Panc1 (cell line): ENCODE measurements at regions not wholly inside any gene's neighbourhood (a gene's known extent, or its start where the extent isn't known, plus 50 kb on each side); places are given as distances from the start of the nearest gene placed in this dataset.

ENCODE experiments used
- ATAC-seq: fragments of 200-7000 bp; cut with Tn5 transposase; 2 replicates; pipeline ENCODE4 v1.9.1; 2020; ENCODE audit warnings: mild to moderate bottlenecking, moderate library complexity
- BruUV-seq: library from RNA; stranded (reverse); fragments of 400-500 nt; replicated peaks from 2 replicates; lab custom pipeline; 2021; lab: Mats Ljungman, UMichigan
- CTCF ChIA-PET: fragments of 300-600 bp; sonication (Branson Sonifier 250); formaldehyde crosslinking; loops from one replicate; lab custom pipeline; 2022; ENCODE audit warnings: antibody characterized with exemption; lab: Charles Lee
- POLR2A ChIA-PET: fragments of 300-600 bp; sonication (Branson Sonifier 250); formaldehyde crosslinking; loops from one replicate; lab custom pipeline; 2022; ENCODE audit warnings: antibody characterized with exemption; lab: Charles Lee
- DNase-seq: peaks from one replicate; pipeline ENCODE4 v3.0.0-alpha.2; 2010; ENCODE audit warnings: low read depth, low spot score
- H3K27ac ChIP-seq: 2 replicates; pipeline ENCODE4 v1.5.1; 2011; ENCODE audit warnings: mild to moderate bottlenecking, low read length, inconsistent platforms
- H3K27me3 ChIP-seq: fragments of 200-500 bp; sonication (Bioruptor generic); 2 replicates; pipeline ENCODE4 v1.6.0; 2014; ENCODE audit warnings: low read length, inconsistent platforms; ENCODE audit not compliant: control insufficient read depth, insufficient read depth
- H3K36me3 ChIP-seq: fragments of 200-500 bp; sonication (Bioruptor generic); 2 replicates; pipeline ENCODE4 v1.5.1; 2014; ENCODE audit warnings: inconsistent platforms, mild to moderate bottlenecking, low read length, moderate library complexity; ENCODE audit not compliant: control insufficient read depth, insufficient read depth
- H3K4me1 ChIP-seq: 2 replicates; pipeline ENCODE4 v1.5.1; 2011; ENCODE audit warnings: inconsistent platforms, mild to moderate bottlenecking, low read length, moderate library complexity; ENCODE audit not compliant: control insufficient read depth, insufficient read depth
- H3K4me3 ChIP-seq, 2 experiments: 2 replicates each; pipeline ENCODE4 v1.5.1; 2011 to 2012; ENCODE audit warnings: low read depth in 2 of 2, low read length in 2 of 2, mild to moderate bottlenecking in 2 of 2, inconsistent platforms in 1 of 2, moderate library complexity in 1 of 2
- H3K9me3 ChIP-seq: fragments of 200-500 bp; sonication (Bioruptor generic); 2 replicates; pipeline ENCODE4 v1.5.1; 2014; ENCODE audit warnings: low read depth, mild to moderate bottlenecking, inconsistent platforms, low read length, moderate library complexity; ENCODE audit not compliant: control insufficient read depth, insufficient read depth
- CTCF ChIP-seq: fragments of 450-650 bp; IDR thresholded peaks from 2 replicates; pipeline ENCODE4 v1.5.1; 2017; ENCODE audit warnings: mild to moderate bottlenecking
- POLR2AphosphoS5 ChIP-seq: IDR thresholded peaks from 2 replicates; pipeline ENCODE4 v1.6.1; 2012; ENCODE audit warnings: mild to moderate bottlenecking, low read depth, low read length, moderate library complexity
- REST ChIP-seq, 2 experiments: IDR thresholded peaks; 2 replicates each; pipeline ENCODE4 v1.6.1; 2011 to 2012; ENCODE audit warnings: low read depth in 2 of 2, control low read depth in 1 of 2, low read length in 1 of 2, mild to moderate bottlenecking in 1 of 2, moderate library complexity in 1 of 2; ENCODE audit not compliant: insufficient read depth in 1 of 2
- SIN3A ChIP-seq: IDR thresholded peaks from 2 replicates; pipeline ENCODE4 v1.6.1; 2012; ENCODE audit warnings: low read depth, mild to moderate bottlenecking, low read length, moderate library complexity, borderline replicate concordance; ENCODE audit not compliant: insufficient read depth
- TCF7L2 ChIP-seq: IDR thresholded peaks from 2 replicates; pipeline ENCODE4 v1.6.1; 2011; ENCODE audit warnings: mild to moderate bottlenecking, low read depth, low read length, inconsistent platforms
- in situ Hi-C: cut with HindIII; loops from 2 replicates; pipeline ENCODE4 v1.10.0; 2016; ENCODE audit warnings: low sequenced_read_pairs, low pct_unique_long_range_greater_than_20kb
- intact Hi-C: fragments of 100-400 bp; cut with micrococcal nuclease; formaldehyde crosslinking; loops from one replicate; pipeline ENCODE4 v1.10.0; 2022; ENCODE audit not compliant: unreplicated experiment

- no peaks in the 10 kb centered on the region for H3K27me3 ChIP-seq
- H3K4me3 ChIP-seq = no peak overlapping the region
- CTCF ChIA-PET = no interaction called here
- TF ChIP-seq TCF7L2 (no peak), POLR2AphosphoS5 (no peak), CTCF (no peak), REST (IDR thresholded peaks at IDR 0.05; ENCODE audit: insufficient read depth in 1 of 2, low read depth in 2 of 2, low read length in 1 of 2) (no peak), SIN3A (no peak)
- no peak for ATAC-seq
- no peak overlapping the region for H3K27ac ChIP-seq
- DNase-seq = no peak
- POLR2A ChIA-PET = no interaction called here
- H3K9me3 ChIP-seq = no peaks in the 10 kb centered on the region
- H3K36me3 ChIP-seq = no peaks in the 10 kb centered on the region
- in situ Hi-C loops = no loop called here
- no peaks in the 10 kb centered on the region for H3K4me1 ChIP-seq
- intact Hi-C loops = no loop called here
- BruUV-seq = no TSS peak
Observed at GRCh38 chr13:103276775-103277498, 210.7 kb upstream of the SLC10A2 start.

GRCh38 chr13:103275722-103276121, 209.5 kb upstream of the SLC10A2 start:
- no peaks in the 10 kb centered on the region for H3K36me3 ChIP-seq
- ChIA-PET POLR2A (no interaction called here), CTCF (no interaction called here)
- intact Hi-C loops = no loop called here
- H3K27ac ChIP-seq = no peak overlapping the region
- no peaks in the 10 kb centered on the region for H3K4me1 ChIP-seq
- H3K4me3 ChIP-seq = no peak overlapping the region
- no TSS peak for BruUV-seq
- H3K9me3 ChIP-seq = no peaks in the 10 kb centered on the region
- DNase-seq = no peak
- TF ChIP-seq POLR2AphosphoS5 = no peak
- TF ChIP-seq REST (IDR thresholded peaks at IDR 0.05; ENCODE audit: insufficient read depth in 1 of 2, low read depth in 2 of 2, low read length in 1 of 2) = no peak
- H3K27me3 ChIP-seq = no peaks in the 10 kb centered on the region
- in situ Hi-C loops = no loop called here
- ATAC-seq = no peak
